ENCODE measurements at regions not wholly inside any gene's neighbourhood (a gene's known extent, or its start where the extent isn't known, plus 50 kb on each side); places are given as distances from the start of the nearest gene placed in this dataset.
"Not testable (repeated sequence)": the region's sequence is repeated elsewhere in the genome, so short reads cannot be mapped to it uniquely, and the experiment has no call there.

DNA sequence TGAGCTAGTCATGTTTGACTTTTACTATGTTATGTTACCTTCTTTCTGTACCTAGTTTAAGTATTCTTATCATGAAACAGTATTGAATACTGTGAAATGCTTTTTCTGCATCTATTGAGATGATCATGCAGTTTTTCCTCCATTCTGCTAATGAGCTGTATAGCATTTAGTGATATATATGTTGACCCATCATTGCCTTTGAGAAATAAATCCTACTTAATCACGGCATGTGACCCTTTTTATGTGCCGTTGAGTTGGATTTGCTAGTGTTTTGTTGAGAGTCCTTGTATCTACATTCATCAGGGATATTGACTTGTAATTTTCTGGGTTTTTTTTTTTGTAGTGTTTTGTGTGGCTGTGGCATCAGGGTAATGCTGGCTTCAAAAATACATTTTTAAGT, 537.7 kb upstream of the AADAT start:
- DNase-seq (ENCODE audit: low spot score) = no peak

DNA sequence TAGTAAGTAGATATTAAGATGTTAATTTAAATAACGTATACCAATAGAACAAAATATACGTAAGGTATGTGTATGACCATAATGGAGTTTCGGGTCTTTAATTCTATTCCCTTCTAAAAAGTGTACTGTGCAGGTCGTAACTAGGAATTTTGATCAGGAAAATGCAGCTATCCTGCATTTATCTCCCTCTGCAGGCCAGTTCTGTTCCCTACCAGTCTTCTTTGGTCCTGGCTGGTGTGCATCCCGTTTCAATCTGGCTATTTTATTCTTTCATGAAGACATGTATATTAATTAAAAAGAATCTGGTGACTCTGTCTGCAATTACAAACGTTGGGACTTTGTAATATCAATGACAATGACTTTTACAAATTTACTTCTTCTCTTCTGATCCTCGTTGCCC, 534.1 kb upstream of the AADAT start:
- no peak for DNase-seq (ENCODE audit: low spot score)

DNA sequence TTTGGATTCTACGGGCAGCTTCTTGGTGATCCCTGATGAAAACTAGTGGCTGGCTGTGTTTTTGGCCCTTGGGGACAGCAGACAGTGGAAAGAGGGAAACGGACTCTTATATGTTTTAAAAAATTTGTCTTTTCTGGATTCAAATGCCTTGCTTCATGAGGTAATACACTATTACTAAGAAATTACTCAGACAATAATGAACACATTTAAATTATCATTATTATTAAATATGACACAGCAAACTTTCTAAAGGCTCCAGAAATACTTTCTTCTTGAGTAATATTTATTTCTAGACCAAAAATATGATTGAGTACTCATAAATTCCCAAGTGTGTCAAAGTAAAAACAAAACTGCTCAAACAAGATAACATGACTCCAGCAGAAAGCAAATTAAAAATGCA, 520.7 kb upstream of the AADAT start:
- no peak for DNase-seq (ENCODE audit: low spot score)

DNA sequence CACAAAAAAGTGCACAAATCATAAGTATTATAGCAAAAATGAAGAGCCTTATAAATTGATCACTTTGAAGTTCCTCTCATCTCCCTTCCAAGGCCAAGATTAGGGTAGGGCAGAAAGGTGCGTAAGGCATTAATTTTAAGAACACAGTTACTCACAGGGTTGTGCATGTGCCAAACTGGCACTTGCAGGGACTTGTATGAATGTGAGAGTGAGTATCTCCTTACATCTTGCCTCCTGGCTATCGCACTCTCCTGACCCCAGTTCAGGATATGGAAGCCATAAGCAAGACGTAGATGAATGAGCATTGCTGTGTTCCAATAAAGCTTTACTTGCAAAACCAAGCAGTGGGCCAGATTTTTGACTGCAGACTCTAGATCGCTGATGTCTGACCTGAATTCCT, 510.1 kb upstream of the AADAT start:
- no peak for DNase-seq (ENCODE audit: low spot score)

DNA sequence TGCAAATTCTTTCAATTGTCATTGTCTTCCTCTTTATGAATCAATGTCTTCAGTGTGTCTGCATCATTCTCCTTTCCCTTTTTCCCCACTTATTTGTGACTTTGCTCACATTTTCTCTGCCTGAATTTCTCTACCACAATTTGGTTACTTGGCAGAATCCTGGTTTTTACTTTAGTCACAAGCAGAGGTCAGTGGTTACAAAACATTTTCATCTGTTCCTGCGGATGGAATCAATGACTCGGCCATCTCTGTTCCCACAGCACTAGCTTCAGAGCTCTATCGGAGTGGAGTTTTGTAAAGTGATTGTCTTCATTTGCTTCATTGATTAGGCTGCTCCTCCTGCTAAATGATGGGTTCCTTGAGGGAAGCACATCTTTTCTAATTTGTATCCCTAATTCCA, 501.3 kb upstream of the AADAT start:
- DNase-seq (ENCODE audit: low spot score) = no peak

DNA sequence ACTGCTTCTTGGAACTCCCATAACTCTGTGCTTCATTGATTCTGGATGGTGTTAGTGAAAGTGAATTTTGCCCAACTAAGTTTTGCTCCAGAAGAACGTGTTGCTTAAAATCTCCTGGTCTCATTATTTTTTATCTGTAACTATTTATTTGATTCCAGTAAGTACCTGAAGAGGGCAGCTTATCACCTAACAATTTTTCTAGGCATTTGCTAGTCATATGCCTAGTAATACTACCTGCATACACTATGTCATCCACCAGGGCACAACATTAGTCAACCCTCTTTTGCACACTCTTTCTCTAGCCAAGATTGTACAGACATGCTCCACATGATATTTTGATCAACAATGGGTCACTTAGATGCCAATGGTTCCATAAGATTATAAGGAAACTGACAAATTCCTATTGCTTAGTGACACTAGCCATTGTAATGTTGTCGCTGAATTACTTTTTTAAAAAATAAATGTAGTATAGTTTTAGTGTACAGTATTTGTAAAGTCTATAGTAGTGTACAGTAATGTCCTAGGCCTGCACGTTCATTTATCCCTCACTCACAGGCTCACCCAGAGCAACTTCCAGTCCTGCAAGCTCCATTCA, 499.9 kb upstream of the AADAT start:
- DNase-seq (ENCODE audit: low spot score) = no peak

DNA sequence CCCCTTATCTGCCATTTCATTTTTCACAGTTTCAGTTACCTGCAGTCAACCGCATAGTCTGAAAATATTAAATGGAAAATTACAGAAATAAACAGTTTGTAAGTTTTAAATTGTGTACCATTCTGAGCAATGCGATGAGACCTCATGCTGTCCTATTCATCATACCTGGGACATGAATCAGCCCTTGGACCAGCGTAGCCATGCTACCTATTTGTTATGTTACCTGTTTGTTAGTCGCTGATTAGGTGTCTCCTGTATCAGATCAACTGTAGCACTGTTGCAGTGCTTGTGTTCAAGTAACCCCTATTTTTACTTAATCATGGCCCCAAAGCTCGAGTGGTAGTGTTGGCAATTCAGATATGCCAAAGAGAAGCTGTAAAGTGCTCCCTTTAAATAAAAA, 492.2 kb upstream of the AADAT start:
- no peak for DNase-seq (ENCODE audit: low spot score)

DNA sequence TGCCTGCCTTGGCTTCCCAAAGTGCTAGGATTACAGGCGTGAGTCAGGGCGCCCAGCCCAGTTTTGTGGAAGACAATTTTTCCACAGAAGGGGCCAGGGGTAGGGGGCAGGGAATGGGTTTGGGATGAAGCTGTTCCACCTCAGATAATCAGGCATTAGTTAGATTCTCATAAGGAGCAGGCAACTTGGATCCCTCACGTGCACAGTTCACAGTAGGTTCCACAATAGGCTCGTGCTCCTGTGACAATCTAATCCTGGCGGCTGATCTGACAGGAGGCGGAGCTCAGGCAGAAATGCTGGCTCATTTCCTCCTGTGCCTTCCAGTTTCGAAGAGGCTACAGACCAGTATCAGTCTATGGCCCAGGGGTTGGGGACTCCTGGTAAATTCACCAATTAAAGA, 491.6 kb upstream of the AADAT start:
- DNase-seq (ENCODE audit: low spot score) = no peak

DNA sequence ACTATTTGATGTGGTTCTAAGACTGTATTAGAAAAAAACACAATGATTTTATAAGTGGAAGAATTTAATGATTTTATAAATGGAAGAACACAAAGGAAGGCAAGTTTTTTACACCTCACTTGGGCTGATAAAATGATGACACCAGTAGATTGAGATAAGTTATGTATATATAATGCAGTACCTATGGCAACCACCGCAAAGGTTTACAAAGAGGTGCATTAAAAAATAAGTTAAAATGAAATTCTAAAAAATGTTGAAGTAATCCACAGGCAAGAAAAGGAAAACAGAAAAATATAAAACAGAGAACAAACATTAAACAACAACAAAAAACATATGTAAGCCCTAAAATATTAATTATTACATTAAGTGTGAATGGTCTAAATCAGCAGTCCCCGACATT, 490.9 kb upstream of the AADAT start:
- no peak for DNase-seq (ENCODE audit: low spot score)

DNA sequence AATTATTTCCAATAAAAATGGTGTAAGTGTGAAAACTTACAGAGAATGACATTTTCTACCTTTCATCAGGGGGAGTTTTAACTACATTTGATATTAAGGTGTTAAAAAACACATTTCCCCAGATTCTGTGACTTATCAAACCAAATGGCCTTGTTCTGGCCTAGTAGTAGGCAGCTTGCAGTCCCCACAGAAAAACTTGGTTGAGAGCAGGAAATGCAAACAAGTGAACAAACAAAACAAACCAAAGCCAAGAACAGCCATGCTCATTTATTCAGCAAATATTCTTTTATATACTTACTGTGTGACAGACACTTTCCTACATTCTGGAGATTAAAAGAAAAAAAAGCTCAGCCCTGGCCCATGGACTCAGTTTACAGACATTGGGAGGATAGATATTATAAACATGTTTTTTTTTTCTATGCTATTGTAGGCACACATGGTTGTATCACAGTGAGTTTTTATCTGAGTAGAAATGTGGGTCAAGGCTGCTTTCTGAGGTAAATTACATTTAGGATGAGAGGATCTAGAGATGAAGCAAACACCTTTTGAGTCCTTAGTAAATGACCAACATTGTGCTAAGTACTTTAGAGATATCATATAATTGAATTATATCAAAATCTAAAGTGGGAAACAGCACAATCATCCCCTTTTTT, 449.2 kb upstream of the AADAT start:
- DNase-seq (ENCODE audit: low spot score) = no peak

DNA sequence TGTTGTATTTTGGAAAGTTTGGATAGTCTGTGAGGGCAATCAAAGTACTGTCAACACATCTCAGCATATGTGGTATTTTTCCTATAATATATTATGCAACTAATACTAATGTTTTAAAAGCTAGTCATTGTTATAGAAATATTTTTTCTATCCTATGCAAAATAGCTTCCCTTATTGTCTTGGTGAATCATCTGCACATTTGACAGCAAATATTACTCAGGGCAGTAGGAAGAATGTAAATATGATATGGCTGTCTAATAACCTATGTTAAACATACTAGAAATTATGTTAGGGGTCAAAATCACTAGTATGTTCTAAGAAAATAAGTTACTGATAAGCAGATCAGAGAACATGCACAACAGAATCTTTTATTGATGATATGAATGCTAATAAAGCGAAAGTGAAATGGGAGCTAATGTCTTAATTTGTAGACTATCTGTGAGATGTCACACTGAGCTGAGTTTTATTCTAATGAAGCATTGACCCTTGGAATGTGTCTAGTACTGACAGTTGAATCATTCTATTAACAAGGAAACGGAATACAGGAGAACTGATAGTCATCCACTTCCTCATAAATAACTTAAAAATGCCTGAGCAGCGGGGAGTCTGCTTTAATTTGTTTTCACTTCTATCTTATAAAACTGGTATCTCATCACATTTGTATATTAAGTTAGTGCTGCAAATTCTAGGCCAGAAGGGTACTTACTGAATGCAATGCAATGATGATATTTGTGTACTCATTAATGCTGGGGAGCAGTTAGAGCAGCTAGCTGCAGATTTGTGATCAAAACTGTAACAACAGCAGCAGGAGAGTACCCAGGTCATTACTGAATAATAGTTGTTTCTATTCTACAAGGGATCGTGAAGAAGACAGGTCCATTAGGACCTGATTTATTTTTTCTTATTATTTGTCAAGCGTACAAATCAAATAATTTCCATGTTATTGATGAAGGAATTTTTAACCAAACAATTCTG, 440.3 kb upstream of the AADAT start:
- no peak for DNase-seq (ENCODE audit: low spot score)

DNA sequence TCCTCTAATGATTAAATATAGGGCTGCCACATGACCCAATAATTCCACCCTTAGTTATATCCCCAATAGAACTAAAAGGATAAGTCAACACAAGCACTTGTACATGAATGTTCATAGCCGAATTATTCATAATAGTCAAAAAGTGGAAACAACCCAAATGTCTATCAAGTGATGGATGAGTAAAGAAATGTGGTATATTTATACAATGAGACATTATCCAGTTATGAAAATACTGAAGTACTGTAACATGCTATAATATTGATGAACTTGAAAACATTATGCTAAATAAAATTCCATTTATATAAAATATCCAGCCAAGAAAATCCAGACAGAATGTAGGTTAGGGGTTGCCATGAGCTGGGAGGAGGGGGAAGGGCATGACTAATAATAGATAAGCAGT, 436.7 kb upstream of the AADAT start:
- no peak for DNase-seq (ENCODE audit: low spot score)

DNA sequence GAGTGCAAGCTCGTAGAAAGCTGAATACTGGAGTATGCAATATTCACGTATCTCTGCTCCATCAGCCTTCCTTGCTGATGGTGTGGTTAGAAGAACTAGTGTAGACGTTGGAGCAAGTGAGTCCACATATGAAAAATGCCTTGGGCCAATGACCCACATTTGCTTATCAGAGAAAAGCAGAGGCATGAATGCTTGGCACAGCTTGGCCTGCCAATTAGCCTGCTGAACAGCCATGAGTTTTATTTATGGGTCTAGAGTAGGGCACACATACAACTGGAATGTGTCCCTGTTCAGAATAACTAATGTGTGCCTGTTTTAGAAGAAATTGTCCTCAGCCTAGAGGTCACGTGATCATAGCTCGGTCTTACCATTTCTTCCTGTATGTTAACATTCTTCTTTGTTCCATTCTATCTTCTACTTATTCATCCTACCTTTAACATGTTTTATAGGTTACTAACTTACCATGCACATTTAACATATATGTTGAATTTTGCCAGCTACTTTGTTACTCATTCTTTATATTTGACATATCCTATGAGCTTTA, 432.7 kb upstream of the AADAT start:
- no peak for DNase-seq (ENCODE audit: low spot score)

DNA sequence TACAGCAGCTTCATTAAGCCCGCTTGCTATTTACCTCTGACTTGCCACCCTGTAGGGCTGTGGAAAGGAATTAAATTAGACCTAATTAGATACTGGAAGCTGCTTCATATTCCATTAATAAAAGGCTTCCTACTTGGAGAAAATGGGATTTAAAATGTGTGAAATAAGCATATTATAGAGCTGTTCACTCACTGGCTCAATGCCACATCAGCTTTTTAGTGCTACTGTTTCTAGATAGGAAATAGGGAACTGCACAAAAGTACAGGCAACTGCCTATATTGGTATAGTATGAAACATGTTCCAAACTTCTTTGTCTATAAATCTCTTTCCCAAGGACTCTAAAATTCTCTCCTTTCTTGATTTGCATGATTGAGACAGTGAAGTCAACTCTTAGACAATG, 407.9 kb upstream of the AADAT start:
- DNase-seq (ENCODE audit: low spot score) = no peak

DNA sequence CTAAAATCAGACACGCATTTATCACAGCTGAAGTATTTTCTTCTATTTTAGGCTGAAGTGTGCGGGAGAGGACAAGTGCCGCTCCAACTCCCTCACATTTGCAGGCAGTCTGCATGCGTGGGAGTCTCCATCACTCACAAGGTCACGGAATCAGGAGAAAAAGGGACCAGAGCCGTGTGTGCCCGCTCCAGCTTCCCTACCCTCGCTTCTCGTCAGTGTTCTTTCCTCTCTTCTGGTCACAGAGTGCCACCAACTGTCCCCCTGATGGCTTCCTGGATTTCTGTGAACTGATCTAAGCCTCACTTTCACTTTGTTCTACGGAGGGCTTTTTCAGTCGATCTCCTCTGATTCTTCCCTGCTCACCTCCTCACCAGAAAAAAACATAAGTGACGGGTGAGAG, 407.4 kb upstream of the AADAT start:
- DNase-seq (ENCODE audit: low spot score) = no peak

DNA sequence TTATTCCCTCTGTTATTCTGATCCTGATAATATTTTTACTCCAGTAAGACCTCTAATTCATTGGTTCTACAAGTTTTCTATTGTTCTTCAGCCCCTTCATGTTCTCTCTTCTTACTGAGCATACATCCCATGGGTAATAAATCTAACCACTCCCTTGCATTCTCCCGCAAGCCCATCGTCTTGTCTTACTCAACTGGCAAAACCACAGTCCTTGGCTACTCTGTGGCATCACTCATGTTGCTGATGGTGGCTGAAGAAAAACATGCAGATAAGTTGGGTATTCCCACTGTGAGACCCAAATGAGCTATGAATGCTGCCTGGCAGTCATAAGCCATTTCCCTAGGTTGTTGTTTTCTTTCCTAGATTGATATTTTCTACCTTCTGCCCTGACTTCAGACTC, 402.2 kb upstream of the AADAT start:
- DNase-seq (ENCODE audit: low spot score) = no peak

DNA sequence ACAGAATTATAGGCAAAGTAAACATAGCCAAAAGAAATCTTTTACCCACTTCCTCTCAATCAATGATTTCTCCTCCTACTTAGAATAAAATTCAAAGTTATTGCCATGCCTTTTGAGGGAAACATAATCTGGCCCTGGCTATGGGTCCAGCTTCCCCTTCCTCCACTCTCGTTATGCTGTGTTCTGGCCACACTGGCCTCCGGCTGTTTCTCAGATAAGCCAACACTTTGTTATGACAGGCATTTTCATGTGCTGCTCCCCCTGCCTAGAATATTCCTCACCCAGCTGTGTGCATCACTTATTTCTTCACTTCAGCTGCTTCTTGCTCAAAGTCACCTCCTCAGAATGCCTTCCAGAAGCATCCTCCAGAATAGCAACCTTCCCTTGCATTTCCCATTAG, 386.6 kb upstream of the AADAT start:
- DNase-seq (ENCODE audit: low spot score) = no peak

DNA sequence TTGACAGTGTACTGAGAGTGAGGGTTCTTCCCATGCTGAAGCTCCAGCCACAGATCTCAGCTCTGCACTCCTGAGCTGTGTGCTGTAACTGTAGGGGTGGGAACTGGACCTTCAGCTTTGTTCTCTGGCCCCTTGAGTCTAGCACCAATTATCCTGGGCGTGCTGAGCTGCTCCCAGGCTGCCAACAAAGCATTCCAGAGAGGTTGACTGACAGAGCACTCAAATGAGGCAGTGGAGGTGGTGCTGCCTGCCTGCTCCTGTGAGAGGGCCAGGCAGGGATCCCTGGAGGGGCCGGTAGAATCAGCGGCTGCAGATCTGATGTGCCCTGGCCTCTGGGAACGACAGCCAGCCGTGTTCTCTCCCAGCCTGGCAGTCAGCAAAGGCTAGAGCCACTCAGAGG, 375.7 kb upstream of the AADAT start:
- DNase-seq (ENCODE audit: low spot score) = no peak

DNA sequence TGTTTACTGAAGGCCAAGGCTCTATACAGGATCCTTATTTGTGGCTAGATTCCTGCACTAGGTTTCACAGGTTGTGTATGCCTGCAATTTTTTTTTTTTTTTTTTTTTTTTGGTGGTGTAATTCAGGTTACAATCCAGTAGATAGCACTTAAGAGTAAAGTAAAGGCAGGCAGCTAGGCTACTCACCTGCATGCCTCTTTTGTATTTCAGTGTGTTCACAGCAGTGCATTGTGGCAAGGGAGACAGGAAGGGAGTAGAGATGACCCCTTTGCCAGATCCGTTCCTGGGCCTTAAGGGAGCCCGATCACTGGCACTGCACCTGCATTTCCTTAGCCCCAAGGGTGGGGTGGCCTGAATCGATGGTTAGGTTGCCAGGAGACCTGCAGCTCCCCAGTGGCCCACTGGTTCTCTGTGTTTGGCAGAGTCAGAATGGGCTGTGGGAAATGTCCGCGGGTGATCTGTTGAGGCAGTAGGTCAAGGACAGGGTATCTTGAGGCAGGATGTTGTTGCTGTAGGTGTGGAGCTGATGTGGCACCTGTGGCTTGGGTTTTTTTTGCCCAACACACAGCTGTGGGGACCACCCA, 374.9 kb upstream of the AADAT start:
- no peak for DNase-seq (ENCODE audit: low spot score)

DNA sequence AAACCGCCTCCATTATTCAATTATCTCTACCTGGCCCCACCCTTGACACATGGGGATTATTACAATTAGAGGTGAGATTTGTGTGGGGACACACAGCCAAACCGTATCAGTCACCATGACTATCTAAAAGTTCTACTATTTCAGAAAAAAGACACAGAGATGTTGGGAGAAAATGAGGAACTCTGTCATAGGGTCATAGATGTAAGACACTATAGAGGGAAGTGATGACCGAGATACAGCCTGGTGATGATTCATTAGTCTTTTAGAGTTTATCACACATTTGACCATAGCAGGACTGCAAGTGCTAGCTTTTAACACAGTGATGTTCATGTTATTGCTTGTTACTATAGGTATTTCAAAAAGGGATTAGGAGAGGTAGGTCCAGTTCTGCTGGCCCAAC, 357.0 kb upstream of the AADAT start:
- DNase-seq (ENCODE audit: low spot score) = no peak

DNA sequence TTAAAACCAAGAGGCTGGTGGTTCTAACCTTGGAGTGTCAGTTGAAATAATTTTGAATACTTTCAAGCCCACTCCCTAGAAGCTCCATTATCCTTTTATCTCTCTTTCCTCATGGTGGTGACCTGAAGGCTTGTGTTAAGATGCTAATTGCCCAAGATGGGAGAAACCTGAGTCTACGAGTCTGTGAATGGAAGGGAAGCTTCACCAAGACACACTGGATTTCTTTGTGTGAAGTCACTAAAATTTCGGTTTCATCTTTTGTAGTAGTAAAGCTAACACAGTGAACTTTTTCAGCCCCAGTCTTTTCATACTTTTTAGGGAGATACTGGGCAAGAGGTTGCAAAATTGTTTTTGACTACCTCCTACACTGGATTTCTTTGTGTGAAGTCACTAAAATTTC, 351.4 kb upstream of the AADAT start:
- DNase-seq (ENCODE audit: low spot score) = not testable (repeated sequence)

DNA sequence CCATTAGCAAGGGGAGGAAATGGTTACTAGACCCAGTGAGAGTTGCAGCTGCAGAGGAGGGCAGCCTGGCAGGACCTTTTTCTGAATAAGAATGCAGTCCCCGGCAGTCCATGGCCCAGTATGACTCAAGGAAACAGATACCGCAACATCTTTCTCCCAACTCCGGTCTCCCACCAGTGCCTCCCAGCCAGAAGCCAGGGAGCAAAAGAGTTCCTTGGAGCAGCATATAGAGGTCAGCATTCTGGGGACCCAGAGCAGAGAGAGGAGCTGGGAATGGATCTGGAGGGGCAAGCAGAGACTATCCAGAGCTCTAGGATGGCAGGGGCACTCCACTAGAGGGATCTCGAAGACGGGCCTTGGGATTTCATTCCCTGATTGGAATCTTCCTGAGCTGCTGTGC, 339.2 kb upstream of the AADAT start:
- no peak for DNase-seq (ENCODE audit: low spot score)

Measured in mesenteric fat pad (tissue), 1 donor.